Cerebellar cortex (tissue), 1 donor: ENCODE measurements at regions not wholly inside any gene's neighbourhood (a gene's known extent, or its start where the extent isn't known, plus 50 kb on each side); places are given as distances from the start of the nearest gene placed in this dataset.

Experiments
- DNase-seq: peaks from one replicate; pipeline ENCODE4 v3.0.0-alpha.2; 2015; ENCODE audit warnings: low spot score

DNA sequence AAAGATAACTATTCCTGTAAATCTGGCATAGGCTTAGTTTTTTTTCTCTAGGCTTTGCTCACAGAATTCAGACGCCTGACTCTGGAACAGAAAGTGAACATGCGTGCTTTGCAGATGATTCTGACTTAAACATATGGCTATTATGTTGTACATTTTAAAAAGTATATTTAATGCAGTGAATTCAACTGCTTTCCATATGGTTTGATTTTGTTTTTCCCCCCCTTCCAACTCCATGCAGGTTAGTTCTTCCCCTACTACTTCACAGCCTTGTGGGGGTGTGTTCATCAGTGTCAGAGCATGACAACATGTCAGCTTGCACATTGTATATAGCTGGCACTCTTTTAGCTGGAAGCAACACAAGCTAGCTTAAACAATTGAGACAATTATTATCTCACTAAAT lies 226.8 kb downstream of the TMEM167A start:
- DNase-seq, result no peak

DNA sequence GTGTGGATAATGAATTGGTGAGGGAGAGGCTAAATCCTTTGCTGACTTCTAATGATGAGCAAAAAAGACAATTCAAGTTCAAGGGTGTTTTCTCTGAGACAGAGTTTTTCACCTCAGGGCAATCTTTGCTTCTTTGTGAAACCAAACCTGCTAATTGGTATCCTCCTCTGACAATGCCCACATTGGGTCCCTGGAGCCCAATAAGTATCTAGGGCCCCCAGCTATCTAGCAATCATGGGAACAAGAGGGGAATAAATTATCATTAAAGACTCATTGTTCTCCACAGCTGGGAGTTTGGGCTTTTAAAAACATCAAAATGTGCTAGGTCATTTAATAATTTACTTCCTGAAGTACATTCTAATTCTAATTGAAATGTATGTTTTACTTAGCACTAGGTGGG lies 227.3 kb downstream of the TMEM167A start:
- no peak for DNase-seq

DNA sequence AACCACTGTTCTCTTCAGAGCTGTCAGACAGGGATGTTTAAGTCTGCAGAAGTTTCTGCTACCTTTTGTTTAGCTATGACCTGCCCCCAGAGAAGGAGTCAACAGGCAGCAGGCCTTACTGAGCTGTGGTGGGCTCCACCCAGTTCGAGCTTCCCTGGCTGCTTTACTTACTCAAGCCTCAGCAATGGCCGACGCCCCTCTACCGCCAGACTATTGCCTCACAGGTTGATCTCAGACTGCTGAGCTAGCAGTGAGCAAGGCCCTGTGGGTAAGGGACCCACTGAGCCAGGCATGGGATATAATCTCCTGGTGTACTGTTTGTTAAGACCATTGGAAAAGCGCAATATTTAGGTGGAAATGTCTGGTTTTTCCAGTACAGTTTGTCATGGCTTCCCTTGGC lies 229.6 kb downstream of the TMEM167A start:
- DNase-seq, result no peak

- DNase-seq, result no peak
Measured at GRCh38 chr5:82839881-82840280, 237.3 kb downstream of the TMEM167A start.

- no peak for DNase-seq
Measured at GRCh38 chr5:82835488-82835887, 241.7 kb downstream of the TMEM167A start.

- no peak for DNase-seq
Measured at GRCh38 chr5:82834151-82834550, 243.0 kb downstream of the TMEM167A start.

DNA sequence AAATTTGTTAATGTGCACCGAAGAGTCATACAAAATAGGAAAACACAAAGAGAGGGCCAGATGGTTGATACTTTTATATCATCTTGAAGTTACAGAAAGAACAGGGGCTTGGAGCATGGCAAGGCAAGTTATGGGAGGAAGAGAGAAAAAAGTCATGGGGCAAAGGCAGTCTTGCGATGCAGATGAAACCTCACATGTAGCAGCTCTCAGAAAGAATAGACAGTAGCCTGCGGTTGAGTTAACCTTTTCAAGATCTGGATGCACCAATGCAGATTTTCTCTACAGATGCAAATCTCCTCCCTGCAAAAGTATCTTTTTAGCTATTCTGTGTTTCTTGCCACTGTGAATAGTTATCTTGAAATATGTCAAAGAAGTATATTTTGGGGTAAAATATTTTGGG lies 243.9 kb downstream of the TMEM167A start:
- no peak for DNase-seq

GRCh38 chr5:82832445-82832844 lies 244.7 kb downstream of the TMEM167A start:
- DNase-seq, result no peak

DNA sequence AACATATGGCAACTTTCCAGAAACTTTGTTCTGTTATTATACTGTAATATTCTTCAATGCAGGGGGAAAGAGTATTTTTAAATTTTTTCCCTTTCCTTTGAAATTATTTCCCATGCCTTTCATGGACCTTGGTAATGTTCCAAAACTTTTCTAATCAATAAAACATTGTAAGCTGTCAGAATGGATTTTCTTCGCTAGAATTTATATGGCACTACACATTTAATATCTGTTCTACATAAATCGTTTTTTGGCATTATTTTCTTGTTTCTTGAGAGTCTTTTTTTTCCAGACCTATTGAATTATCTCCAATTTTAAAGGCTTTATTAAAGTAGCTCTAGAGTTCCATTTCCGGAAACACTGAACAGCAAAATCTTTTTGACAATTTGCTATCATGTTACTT lies 249.0 kb downstream of the TMEM167A start:
- DNase-seq, result no peak

- DNase-seq, result no peak
Measured at GRCh38 chr5:82827651-82828050, 249.5 kb downstream of the TMEM167A start.

DNA sequence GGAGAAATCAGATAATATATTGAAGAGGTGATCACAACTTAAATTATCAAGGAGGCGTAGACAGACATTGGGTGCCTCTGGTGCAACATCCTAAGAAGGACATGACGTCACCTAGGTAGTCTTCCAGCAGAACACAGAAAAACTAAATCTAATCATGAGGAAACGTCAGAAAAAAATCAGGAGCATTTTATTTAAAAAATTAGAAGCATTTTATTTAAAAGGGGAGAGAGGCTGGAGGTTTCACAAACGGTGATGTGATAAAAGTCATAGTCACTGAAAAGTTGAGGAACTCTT lies 254.6 kb downstream of the TMEM167A start:
- no peak for DNase-seq

GRCh38 chr5:82821846-82822633 lies 255.2 kb downstream of the TMEM167A start:
- no peak for DNase-seq

DNA sequence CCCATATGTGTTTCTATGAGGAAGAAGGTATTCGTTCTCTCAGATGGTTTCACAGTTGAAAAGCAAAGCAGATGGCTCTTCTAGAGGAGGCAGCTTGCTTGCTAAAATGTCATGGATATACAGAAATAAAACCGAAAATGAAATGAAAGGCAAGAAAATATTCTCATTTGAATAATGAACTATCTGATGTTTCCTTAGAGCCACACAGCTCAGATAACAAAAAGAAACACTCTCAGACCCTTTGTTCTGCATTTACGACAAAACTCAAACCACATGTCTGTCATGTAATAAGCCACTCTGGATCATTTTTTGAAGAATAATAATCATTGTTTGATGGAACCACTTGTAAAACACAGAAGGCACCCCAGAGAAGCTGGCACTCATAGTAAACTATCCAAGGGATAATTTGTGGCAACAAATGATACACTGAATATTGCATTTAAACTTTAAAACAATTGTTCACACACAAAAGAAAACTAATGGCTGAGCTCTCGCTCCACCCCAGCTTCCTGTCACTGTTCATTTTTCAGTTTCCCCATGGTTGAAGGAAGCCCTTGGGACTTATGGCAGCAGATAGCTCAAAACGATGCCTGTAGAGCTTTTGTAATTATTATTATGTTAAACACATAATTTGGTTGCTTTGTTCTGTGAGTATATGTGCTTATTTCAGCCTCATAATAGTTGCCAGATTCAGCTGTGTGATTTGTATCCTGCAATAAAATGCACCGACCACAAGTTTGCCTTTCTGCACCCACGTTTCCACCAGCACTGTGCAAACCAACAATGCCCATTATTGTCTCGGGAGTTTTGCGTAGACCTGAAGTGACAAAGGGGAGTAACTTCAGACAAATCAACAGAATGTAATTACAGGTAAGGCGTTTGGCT lies 256.0 kb downstream of the TMEM167A start:
- no peak for DNase-seq

DNA sequence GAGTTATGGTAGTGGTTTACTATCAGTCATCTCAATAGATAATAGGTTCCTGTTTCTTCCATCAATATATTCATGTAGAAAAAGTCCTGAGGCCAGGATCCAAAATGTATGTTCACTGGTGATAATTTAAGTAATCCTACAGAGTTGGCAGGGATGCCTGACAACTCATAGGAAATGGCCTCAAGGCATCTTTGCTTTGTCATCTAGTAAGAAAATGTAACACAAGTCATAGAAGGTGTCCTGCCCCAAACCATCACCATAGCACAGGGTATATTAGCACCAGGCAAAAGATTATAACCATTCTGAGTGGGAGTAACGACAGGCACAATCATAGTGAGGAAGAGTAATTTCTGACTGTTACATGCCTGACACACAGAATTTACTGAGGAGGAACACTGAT lies 257.0 kb downstream of the TMEM167A start:
- no peak for DNase-seq

DNA sequence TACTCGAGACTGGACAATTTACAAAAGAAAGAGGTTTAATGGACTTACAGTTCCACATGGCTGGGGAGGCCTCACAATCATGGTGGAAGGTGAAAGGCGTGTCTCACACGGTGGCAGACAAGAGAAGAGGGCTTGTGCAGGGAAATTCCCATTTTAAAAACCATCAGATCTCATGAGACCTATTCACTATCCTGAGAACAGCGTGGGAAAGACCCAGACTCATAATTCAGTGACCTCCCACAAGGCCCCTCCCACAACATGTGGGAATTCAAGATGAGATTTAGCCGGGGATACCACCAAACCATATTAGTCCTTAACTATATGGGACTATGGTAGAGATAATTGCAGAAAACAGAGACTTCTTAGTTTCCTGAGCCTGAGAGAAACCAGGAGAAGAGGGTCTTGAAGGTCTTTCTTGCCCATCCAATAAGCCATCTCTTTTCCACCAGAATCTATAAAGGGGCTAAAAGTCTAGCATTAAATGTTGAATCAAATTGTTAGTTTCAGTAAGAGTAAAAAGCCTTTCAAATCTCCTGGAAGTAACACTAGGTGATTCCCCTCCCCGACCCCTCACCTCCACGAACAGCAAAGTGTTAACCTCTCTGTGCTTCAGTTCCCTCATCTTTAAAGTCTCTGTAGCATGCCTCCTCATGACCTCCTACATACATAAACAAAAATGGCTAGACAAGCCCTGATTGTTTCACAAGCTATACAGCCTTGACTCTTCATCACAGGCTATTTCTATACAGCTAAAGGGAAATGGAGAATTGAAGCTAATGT lies 259.1 kb downstream of the TMEM167A start:
- no peak for DNase-seq

DNA sequence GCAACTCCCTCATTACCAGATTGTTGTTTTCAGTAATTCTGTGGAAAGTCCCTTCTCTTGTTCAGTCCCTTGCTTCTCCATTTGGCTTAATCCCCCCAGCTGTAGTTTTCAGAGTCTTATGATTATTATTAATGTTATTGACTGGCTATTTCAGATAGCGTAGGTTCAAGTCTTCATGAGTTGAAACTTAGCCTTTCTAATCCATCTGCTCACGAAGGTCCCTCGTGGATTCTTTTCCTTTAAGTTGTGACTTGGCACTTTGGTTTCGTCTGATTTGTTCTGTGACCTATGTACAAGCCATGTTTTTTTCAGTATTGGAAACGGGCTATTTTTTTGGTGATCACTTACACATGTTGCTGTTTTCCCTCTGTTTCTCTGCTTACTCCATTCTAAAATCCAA lies 260.3 kb downstream of the TMEM167A start:
- no peak for DNase-seq

DNA sequence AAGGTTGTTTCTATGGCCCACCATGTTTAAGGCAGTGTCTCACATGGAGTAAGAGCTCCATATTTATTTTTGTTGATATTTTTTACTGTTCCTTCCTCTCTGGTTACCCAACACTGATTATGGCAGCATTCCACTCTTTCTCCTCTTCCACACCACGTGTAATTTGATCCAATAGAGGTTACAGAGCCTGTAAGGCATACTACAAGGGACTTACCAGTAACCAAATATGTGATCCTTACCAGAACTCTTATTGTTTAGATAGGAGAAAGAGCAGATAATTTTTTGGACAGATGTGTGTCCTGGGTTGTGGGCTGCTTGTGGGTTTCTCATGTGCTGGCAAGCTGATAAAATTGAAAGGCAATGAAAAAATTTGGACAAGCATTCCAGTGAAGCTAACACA lies 261.3 kb downstream of the TMEM167A start:
- no peak for DNase-seq

- no peak for DNase-seq
Measured at GRCh38 chr5:82813861-82814260, 263.3 kb downstream of the TMEM167A start.

DNA sequence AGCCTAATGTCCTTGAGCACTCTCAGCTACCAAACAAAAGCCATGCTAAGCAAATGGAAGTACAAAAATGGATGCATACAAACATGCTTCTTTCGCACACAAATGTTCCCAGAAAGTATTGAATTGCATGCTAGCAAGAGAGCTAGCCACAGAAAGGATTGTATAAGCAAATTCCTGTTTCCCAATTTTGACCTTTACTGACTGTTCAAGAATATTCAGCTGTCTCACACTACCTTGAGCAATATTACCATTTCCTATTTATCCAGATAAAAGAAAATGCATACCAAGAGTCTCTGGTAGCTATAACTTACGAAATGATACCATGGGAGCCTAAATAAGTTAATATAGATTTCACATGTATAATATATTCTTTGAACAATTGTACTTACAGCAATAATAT lies 264.6 kb downstream of the TMEM167A start:
- no peak for DNase-seq

- DNase-seq, result no peak
Measured at GRCh38 chr5:82811490-82811889, 265.7 kb downstream of the TMEM167A start.

DNA sequence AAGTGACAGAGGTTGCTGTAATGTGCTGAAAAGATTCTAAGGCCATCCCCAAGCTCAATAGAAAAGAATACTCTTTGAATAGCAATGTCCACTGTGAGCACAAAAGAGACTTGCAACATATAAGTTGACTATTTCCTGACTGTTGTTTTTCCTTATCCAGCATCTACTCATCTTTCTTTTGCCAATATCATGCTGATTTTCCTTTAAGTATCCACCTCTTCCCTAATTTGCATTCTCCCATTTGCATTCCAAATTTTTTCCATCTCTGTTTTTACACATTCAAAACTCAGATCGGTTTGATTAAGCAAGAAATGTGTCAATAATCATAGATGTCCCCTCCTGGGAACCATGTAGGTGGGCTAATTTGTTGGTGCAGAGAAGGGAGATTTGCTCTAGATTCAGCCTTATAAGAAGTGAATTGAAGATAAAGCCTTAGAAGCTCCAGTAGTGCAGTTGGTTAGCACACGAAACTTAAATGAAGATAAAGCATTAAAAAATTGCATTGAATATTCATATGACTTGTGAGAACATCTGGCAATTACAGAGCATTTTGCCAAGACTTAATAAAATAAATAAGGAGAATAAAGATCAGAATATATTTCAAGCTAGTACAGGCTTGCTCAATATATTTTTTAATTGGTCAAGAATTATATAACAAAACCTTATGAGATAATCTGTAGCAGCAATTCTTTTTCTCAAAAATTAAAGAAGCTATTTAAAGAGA lies 267.6 kb downstream of the TMEM167A start:
- DNase-seq, result no peak

GRCh38 chr5:82808960-82809359 lies 268.2 kb downstream of the TMEM167A start:
- no peak for DNase-seq
